WERI-Rb-1 (cell line): ENCODE measurements at regions not wholly inside any gene's neighbourhood (a gene's known extent, or its start where the extent isn't known, plus 50 kb on each side); places are given as distances from the start of the nearest gene placed in this dataset.

ENCODE experiments used
- DNase-seq: peaks from one replicate; pipeline ENCODE4 v3.0.0-alpha.2; 2020
- H3K27ac ChIP-seq: fragments of 250-450 bp; sonication (Bioruptor Pico); 2 replicates; pipeline ENCODE4 v1.5.1; 2020; ENCODE audit warnings: mild to moderate bottlenecking, moderate library complexity
- H3K27me3 ChIP-seq: fragments of 250-450 bp; sonication (Bioruptor Pico); 2 replicates; pipeline ENCODE4 v1.5.1; 2021; ENCODE audit warnings: mild to moderate bottlenecking, low read depth, moderate library complexity; ENCODE audit not compliant: insufficient read depth, severe bottlenecking
- H3K36me3 ChIP-seq: fragments of 250-450 bp; sonication (Bioruptor Pico); 2 replicates; pipeline ENCODE4 v1.5.1; 2020; ENCODE audit warnings: mild to moderate bottlenecking, moderate library complexity
- H3K4me3 ChIP-seq: 2 replicates; pipeline ENCODE4 v1.5.1; 2011; ENCODE audit warnings: low read depth, mild to moderate bottlenecking, control low read depth, low read length
- H3K9me3 ChIP-seq: fragments of 250-450 bp; sonication (Bioruptor Pico); 2 replicates; pipeline ENCODE4 v1.5.1; 2021; ENCODE audit warnings: mild to moderate bottlenecking, moderate library complexity; ENCODE audit not compliant: severe bottlenecking
- CTCF ChIP-seq: IDR thresholded peaks from 2 replicates; pipeline ENCODE4 v1.5.1; 2011; ENCODE audit warnings: low read depth, mild to moderate bottlenecking, control low read depth, inconsistent platforms, low read length

GRCh38 chr20:11230999-11231398, 557.2 kb upstream of the JAG1 start:
- TF ChIP-seq CTCF = no peak
- Histone ChIP-seq H3K27ac (no peak overlapping the region), H3K4me3 (no peak overlapping the region), H3K9me3 (no peaks in the 10 kb centered on the region), H3K27me3 (no peaks in the 10 kb centered on the region), H3K36me3 (no peaks in the 10 kb centered on the region)
- DNase-seq = no peak

GRCh38 chr20:11231742-11232648, 558.2 kb upstream of the JAG1 start:
- DNase-seq = no peak
- Histone ChIP-seq H3K4me3 (no peak overlapping the region), H3K9me3 (no peaks in the 10 kb centered on the region), H3K27me3 (no peaks in the 10 kb centered on the region), H3K36me3 (no peaks in the 10 kb centered on the region), H3K27ac (no peak overlapping the region)
- TF ChIP-seq CTCF = no peak

- H3K27me3 ChIP-seq = no peaks in the 10 kb centered on the region
- TF ChIP-seq CTCF = no peak
- no peaks in the 10 kb centered on the region for H3K36me3 ChIP-seq
- H3K27ac ChIP-seq = no peak overlapping the region
- no peaks in the 10 kb centered on the region for H3K9me3 ChIP-seq
- DNase-seq = no peak
- H3K4me3 ChIP-seq = no peak overlapping the region
Measured at GRCh38 chr20:11232896-11233295, 559.1 kb upstream of the JAG1 start.

- no peak for DNase-seq
- H3K36me3 ChIP-seq = no peaks in the 10 kb centered on the region
- H3K4me3 ChIP-seq = no peak overlapping the region
- no peaks in the 10 kb centered on the region for H3K27me3 ChIP-seq
- H3K9me3 ChIP-seq = no peaks in the 10 kb centered on the region
- TF ChIP-seq CTCF = no peak
- H3K27ac ChIP-seq = no peak overlapping the region
Measured at GRCh38 chr20:11234181-11234580, 560.4 kb upstream of the JAG1 start.

GRCh38 chr20:11234608-11235007, 560.8 kb upstream of the JAG1 start:
- Histone ChIP-seq H3K36me3 (no peaks in the 10 kb centered on the region), H3K27me3 (no peaks in the 10 kb centered on the region), H3K4me3 (no peak overlapping the region), H3K27ac (no peak overlapping the region), H3K9me3 (no peaks in the 10 kb centered on the region)
- no peak for DNase-seq
- TF ChIP-seq CTCF = no peak

GRCh38 chr20:11235058-11235457, 561.3 kb upstream of the JAG1 start:
- Histone ChIP-seq H3K9me3 (no peaks in the 10 kb centered on the region), H3K4me3 (no peak overlapping the region), H3K36me3 (no peaks in the 10 kb centered on the region), H3K27ac (no peak overlapping the region), H3K27me3 (no peaks in the 10 kb centered on the region)
- DNase-seq = no peak
- no peak for TF ChIP-seq CTCF
